Adrenal gland (tissue), 9 donors: ENCODE measurements at regions not wholly inside any gene's neighbourhood (a gene's known extent, or its start where the extent isn't known, plus 50 kb on each side); places are given as distances from the start of the nearest gene placed in this dataset.

Experiments used
- DNase-seq, 7 donors: peaks; one replicate each; pipeline ENCODE4 v3.0.0-alpha.2; 2019 to 2020
- H3K27ac ChIP-seq, 5 donors: fragments of 200-600 bp; sonication (generic) in 4 of 5; 1 replicate in 3 of 5; 2 replicates in 2 of 5; pipeline versions ENCODE4 v1.5.1 to v1.8.0; 2016 to 2020; ENCODE audit warnings: mild to moderate bottlenecking in 1 of 5
- H3K27me3 ChIP-seq: fragments of 200-600 bp; 2 replicates; pipeline ENCODE4 v1.8.0; 2021
- H3K36me3 ChIP-seq, 2 donors: fragments of 200-600 bp; replicated peaks in 1 of 2; 1 replicate in 1 of 2; 2 replicates in 1 of 2; pipeline versions ENCODE4 v1.5.1 to v1.8.0; 2018 to 2022
- H3K4me1 ChIP-seq, 2 donors: fragments of 200-600 bp; replicated peaks in 1 of 2; 1 replicate in 1 of 2; 2 replicates in 1 of 2; pipeline versions ENCODE4 v1.5.1 to v1.8.0; 2018 to 2021
- H3K4me3 ChIP-seq, 4 donors: fragments of 200-600 bp; sonication (generic) in 3 of 4; one replicate each; pipeline ENCODE4 v1.5.1; 2016 to 2018
- H3K9me3 ChIP-seq, 3 donors: fragments of 200-600 bp; sonication (generic) in 1 of 3; replicated peaks in 1 of 3; 1 replicate in 2 of 3; 2 replicates in 1 of 3; pipeline versions ENCODE4 v1.5.1 to v1.8.0; 2016 to 2021
- POLR2A ChIP-seq, 2 donors: fragments of 450-650 bp; IDR thresholded peaks; one replicate each; pipeline ENCODE4 v1.6.1; 2017; ENCODE audit warnings: antibody characterized with exemption in 2 of 2, mild to moderate bottlenecking in 2 of 2, moderate library complexity in 1 of 2
- WGBS, 4 donors: extraction: QIAGEN DNeasy Blood & Tissue Kit in 2 of 4; methylation state at CpG; one replicate each; pipeline versions ENCODE4 v1.1.5 to v1.1.7; 2013 to 2017; 5-methylcytosine and 5-hydroxymethylcytosine counted together
- intact Hi-C, 2 donors: fragments of 100-400 bp; cut with DNase I; formaldehyde crosslinking; loops; one replicate each; pipeline versions ENCODE4 v1.14.1 to v1.15.0; 2022 to 2023
- TF ChIP-seq, protein P1 (sequence below), 6 experiments: fragments of 450-650 bp in 4 of 6; fragments of 200-600 bp in 2 of 6; sonication (generic) in 1 of 6; IDR thresholded peaks; 1 replicate in 5 of 6; 2 replicates in 1 of 6; pipeline versions ENCODE4 v1.5.1 to v1.8.0; 2016 to 2021; ENCODE audit warnings: antibody characterized with exemption in 6 of 6, mild to moderate bottlenecking in 2 of 6, moderate library complexity in 1 of 6
- donor health status: healthy with polysubstance abuse.
- donor health status: Bipolar disorder and iron deficiency.
- donor health status: DM: yes; HTN: yes; CAD: no.
- donor health status: DM: no; HTN: no; CAD: no.
- donor health status: DM: no; HTN: no; CAD: no.

DNA sequence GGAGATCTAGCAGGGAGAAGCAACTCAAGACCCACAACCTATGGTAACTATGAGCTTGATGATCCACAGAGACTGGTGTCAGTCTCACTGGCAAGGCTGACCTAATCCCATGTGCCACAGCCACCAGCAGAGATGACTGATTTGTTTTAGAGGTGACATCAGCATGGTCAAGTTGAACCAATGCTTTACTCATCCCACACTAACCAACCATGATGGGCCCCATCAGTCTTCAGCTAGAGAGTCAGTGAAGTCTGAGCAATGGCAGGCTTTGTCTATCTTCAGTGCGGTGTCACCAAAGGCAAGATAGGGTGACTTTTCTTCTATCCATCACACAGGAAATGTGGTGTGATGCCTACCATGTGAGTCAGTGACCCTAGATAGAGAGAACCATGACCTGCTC lies 1470.7 kb downstream of the NCAM2 start:
- Histone ChIP-seq H3K27ac (no peak overlapping the region), H3K9me3 (no peaks in the 10 kb centered on the region), H3K27me3 (no peaks in the 10 kb centered on the region), H3K4me1 (no peaks in the 10 kb centered on the region), H3K4me3 (no peak overlapping the region), H3K36me3 (no peaks in the 10 kb centered on the region)
- intact Hi-C loops: no loop called here
- WGBS, 4 donors: 90 to 100% (median 95%) methylated on average over 1 of the region's 1 CpG
- DNase-seq: no peak
- TF ChIP-seq POLR2A (IDR thresholded peaks at IDR 0.05): no peak
- TF ChIP-seq, protein P1, sequence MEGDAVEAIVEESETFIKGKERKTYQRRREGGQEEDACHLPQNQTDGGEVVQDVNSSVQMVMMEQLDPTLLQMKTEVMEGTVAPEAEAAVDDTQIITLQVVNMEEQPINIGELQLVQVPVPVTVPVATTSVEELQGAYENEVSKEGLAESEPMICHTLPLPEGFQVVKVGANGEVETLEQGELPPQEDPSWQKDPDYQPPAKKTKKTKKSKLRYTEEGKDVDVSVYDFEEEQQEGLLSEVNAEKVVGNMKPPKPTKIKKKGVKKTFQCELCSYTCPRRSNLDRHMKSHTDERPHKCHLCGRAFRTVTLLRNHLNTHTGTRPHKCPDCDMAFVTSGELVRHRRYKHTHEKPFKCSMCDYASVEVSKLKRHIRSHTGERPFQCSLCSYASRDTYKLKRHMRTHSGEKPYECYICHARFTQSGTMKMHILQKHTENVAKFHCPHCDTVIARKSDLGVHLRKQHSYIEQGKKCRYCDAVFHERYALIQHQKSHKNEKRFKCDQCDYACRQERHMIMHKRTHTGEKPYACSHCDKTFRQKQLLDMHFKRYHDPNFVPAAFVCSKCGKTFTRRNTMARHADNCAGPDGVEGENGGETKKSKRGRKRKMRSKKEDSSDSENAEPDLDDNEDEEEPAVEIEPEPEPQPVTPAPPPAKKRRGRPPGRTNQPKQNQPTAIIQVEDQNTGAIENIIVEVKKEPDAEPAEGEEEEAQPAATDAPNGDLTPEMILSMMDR (IDR thresholded peaks at IDR 0.05): no peak

DNA sequence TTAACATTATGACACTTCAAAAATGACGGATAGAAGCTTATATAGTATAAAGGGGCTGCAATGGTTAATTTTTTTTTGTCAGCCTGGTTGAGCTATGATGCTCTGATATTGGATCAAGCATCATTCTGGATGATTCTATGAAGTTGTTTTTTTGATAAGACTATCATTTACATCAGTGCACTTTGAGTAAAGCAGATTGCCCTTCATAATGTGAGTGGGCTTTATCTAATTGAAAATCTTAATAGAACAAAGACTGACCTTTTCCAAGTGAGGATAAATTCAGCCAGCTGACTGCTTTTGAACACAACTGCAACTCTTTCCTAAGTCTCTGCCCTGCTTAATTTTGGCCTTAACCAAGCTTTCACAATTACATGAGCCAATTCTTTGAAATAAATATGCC lies 1476.2 kb downstream of the NCAM2 start:
- intact Hi-C loops: no loop called here
- Histone ChIP-seq H3K27ac (no peak overlapping the region), H3K4me1 (no peaks in the 10 kb centered on the region), H3K27me3 (no peaks in the 10 kb centered on the region), H3K36me3 (no peaks in the 10 kb centered on the region), H3K4me3 (no peak overlapping the region), H3K9me3 (no peaks in the 10 kb centered on the region)
- 68 to 83% (median 73%) methylated on average over 1 of the region's 1 CpG for WGBS, 4 donors
- TF ChIP-seq, protein P1 (IDR thresholded peaks at IDR 0.05): no peak
- no peak for TF ChIP-seq POLR2A (IDR thresholded peaks at IDR 0.05)
- DNase-seq: no peak

DNA sequence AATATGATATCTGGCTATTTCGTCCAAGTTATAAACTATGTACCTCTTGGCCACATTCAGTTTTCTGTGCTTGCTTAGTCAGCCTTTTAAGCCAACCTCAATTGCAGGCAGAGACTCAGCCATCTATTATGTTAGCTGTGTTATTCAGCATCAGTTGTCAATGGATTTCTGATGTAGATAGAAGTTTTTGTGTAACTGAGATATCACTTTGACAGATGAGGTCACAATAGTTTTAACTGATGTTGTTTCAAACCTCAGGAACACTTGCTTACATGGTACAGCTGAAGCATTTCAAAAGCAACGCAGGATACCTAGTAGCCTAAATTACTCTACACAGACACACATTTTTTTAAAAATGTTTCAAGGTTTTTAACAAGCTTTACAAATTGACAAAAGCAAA lies 1478.0 kb downstream of the NCAM2 start:
- TF ChIP-seq, protein P1 (IDR thresholded peaks at IDR 0.05): no peak
- no peak for TF ChIP-seq POLR2A (IDR thresholded peaks at IDR 0.05)
- intact Hi-C loops: no loop called here
- H3K9me3 ChIP-seq: no peaks in the 10 kb centered on the region
- H3K4me1 ChIP-seq: no peaks in the 10 kb centered on the region
- no peaks in the 10 kb centered on the region for H3K27me3 ChIP-seq
- no peak for DNase-seq
- H3K4me3 ChIP-seq: no peak overlapping the region
- no peak overlapping the region for H3K27ac ChIP-seq
- 76 to 85% (median 81%) methylated on average over 2 of the region's 2 CpGs for WGBS, 4 donors
- H3K36me3 ChIP-seq: no peaks in the 10 kb centered on the region

DNA sequence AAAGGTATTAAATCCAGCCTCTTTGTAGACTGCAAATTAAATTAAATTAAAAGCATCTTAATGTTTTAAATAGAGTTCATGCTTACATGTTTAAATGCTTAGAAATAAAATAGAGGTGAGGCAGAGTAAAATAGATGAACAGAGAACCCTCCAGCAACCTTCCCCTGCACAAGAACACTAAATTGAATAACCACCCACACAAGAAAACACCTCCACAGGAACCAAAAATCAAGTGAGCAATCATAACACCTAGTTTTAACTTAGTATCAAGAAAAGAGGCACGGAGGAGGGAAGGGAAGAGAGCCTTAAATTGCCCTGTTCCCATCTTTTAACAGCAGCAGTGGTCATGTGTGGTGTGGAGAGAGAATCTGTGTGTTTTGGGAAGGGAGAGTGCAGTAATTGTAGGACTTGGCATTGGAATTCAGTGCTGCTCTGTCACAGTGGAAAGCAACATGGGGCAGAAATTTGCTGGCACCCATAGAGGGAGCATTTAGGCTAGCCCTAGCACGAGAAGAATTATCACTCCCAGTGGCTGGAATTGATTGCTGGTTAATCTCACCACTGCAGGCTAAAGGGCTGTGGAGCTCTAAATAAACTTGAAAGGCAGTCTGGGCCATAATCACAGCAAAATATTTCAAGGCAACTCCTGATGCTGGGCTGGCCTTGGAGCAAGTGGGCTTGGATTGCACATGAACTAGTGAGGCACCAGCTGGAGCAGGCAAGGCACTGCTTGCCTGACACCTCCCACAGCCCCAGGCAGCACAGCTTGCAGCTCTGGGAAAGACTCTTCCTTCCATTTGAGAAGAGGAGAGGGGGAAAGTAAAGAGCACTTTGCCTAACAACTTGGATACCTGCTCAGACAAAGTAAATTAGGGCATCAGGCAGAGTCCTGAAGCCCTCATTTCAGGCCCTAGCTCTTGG lies 1478.8 kb downstream of the NCAM2 start:
- intact Hi-C loops: no loop called here
- TF ChIP-seq, protein P1 (IDR thresholded peaks at IDR 0.05): no peak
- TF ChIP-seq POLR2A (IDR thresholded peaks at IDR 0.05): no peak

More for the DNA sequence above, 1478.8 kb downstream of the NCAM2 start:
- H3K27ac ChIP-seq: no peak overlapping the region
- DNase-seq: no peak
- H3K27me3 ChIP-seq: no peaks in the 10 kb centered on the region
- H3K36me3 ChIP-seq: no peaks in the 10 kb centered on the region
- WGBS, 4 donors: 44 to 68% (median 48%) methylated on average over 2 of the region's 2 CpGs
- no peak overlapping the region for H3K4me3 ChIP-seq
- H3K4me1 ChIP-seq: no peaks in the 10 kb centered on the region
- H3K9me3 ChIP-seq: no peaks in the 10 kb centered on the region
